GM18508 (cell line): ENCODE measurements at regions not wholly inside any gene's neighbourhood (a gene's known extent, or its start where the extent isn't known, plus 50 kb on each side); places are given as distances from the start of the nearest gene placed in this dataset.

Source experiments
- ATAC-seq: cut with Tn5 transposase; IDR thresholded peaks from one replicate; pipeline ENCODE4 v1.9.1; 2021; ENCODE audit warnings: moderate number of reproducible peaks; ENCODE audit not compliant: insufficient read depth, unreplicated experiment

- no peak for ATAC-seq
These were observed 237.8 kb upstream of the SP8 start for GRCh38 chr7:21024485-21024867.

- no peak for ATAC-seq
These were observed 241.5 kb upstream of the SP8 start for GRCh38 chr7:21028186-21028585.

- no peak for ATAC-seq
These were observed 241.9 kb upstream of the SP8 start for GRCh38 chr7:21028599-21028998.

GRCh38 chr7:21029006-21029405 is 242.3 kb upstream of the SP8 start:
- ATAC-seq, result no peak

- no peak for ATAC-seq
These were observed 243.7 kb upstream of the SP8 start for GRCh38 chr7:21030237-21030871.

- no peak for ATAC-seq
These were observed 254.6 kb upstream of the SP8 start for GRCh38 chr7:21041252-21041651.

GRCh38 chr7:21041666-21042065 is 255.0 kb upstream of the SP8 start:
- no peak for ATAC-seq

GRCh38 chr7:21044384-21044783 is 257.7 kb upstream of the SP8 start:
- ATAC-seq, result no peak

GRCh38 chr7:21044913-21045568 is 258.4 kb upstream of the SP8 start:
- ATAC-seq, result no peak

GRCh38 chr7:21051865-21052264 is 265.2 kb upstream of the SP8 start:
- no peak for ATAC-seq

- no peak for ATAC-seq
These were observed 267.9 kb upstream of the SP8 start for GRCh38 chr7:21054427-21055112.

GRCh38 chr7:21059069-21059468 is 272.4 kb upstream of the SP8 start:
- ATAC-seq, result no peak

- no peak for ATAC-seq
These were observed 276.4 kb upstream of the SP8 start for GRCh38 chr7:21063106-21063505.

- ATAC-seq, result no peak
These were observed 278.3 kb upstream of the SP8 start for GRCh38 chr7:21064698-21065648.

- no peak for ATAC-seq
These were observed 279.5 kb upstream of the SP8 start for GRCh38 chr7:21066221-21066620.

GRCh38 chr7:21067216-21067615 is 280.5 kb upstream of the SP8 start:
- ATAC-seq, result no peak

- no peak for ATAC-seq
These were observed 283.9 kb upstream of the SP8 start for GRCh38 chr7:21070571-21071090.

- ATAC-seq, result peak; percentile 72
These were observed 285.1 kb upstream of the SP8 start for GRCh38 chr7:21071561-21072501.

GRCh38 chr7:21076054-21076453 is 289.4 kb upstream of the SP8 start:
- no peak for ATAC-seq
